ENCODE measurements at regions not wholly inside any gene's neighbourhood (a gene's known extent, or its start where the extent isn't known, plus 50 kb on each side); places are given as distances from the start of the nearest gene placed in this dataset.
"Not testable (repeated sequence)": the region's sequence is repeated elsewhere in the genome, so short reads cannot be mapped to it uniquely, and the experiment has no call there.

DNA sequence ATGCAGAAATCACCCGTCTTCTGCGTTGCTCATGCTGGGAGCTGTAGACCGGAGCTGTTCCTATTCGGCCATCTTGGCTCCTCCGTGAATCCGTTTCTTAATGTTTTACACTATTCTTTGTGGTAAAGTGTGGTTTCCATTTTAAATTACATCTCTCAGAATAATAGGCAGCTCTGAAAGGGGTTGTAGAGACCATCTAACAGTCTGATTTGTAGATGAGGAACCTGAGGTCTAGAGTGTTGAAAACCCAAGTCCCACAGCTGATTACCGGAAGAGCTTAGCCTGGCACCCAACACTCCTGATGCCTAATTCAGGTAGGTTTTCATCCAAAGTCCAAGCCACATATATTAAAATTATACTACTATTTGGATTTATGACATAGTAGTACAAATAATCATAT lies 144.0 kb downstream of the LEPR start:
- in situ Hi-C loops (cut with HindIII; ENCODE audit: low pct_unique_long_range_greater_than_20kb, low sequenced_read_pairs): no loop called here
- DNase-seq (ENCODE audit: low read depth, low spot score): no peak

DNA sequence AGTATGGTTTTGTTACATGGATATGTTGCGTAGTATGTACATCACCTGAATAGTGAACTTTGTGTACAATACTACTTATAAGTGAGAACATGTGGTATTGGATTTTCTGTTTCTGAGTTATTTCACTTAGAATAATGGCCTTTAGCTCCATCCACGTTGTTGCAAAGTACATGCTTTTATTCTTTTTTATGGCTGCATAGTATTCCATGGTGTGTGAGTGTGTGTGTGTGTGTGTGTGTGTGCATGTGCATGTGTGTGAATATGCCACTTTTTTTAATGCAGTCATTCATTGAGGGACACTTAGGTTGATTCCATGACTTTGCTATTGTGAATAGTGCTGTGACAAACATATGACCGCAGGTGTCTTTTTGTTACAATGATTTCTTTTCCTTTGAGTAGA lies 147.8 kb downstream of the LEPR start:
- no peak for DNase-seq (ENCODE audit: low read depth, low spot score)
- in situ Hi-C loops (cut with HindIII; ENCODE audit: low pct_unique_long_range_greater_than_20kb, low sequenced_read_pairs): no loop called here

DNA sequence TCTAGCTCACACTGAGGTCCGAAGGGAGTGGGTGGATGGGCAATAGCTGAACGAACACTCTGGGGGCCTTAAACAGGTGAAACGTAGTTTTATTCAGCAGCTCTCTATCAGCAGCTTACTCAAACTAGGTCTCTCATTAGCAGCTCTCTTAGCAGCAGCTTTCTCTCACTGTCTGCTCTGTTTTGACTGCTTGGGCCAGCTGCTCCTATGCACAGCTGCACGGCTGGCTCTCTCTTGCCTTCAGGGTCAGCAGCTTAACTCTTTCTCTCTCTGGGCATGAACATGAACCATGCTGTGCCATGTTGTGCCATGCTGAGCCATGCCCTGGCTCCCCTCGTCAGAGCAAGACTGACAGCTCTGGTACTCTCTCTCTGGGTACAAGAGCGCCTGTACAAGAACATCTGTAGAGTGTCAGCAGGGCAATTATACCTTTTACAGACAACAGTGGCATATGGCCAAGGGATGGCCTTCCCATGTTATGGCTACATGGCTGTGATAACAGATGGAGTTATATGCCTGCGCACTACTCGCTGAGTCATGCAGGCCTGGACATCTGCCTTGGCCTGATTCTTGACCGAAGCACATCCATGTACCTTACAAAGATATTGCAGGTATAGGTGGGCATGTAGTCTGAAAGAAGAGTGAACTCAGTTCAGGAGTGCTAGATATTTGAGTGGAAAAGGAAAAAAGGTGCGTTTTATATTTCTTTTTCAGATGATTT lies 152.4 kb downstream of the LEPR start:
- DNase-seq (ENCODE audit: low read depth, low spot score): no peak
- in situ Hi-C loops (cut with HindIII; ENCODE audit: low pct_unique_long_range_greater_than_20kb, low sequenced_read_pairs): no loop called here

DNA sequence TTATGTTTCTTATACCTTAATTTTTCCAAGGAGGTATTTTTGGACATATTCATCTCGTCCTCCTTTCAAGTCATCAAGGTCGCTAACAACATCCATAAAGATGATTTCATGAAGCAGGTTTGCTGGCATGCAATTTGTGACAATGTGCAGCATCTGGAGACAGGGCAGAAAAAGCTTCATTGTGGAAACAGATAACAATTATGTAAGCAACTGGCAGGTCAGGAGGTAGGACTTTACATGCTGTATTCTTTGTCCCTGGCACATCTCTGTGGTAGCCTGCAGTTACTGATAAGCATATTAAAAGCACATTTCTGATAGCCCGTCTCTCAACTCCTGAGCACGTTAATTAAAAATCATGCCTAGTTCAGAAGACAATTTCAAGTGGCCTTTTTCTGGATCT lies 156.8 kb downstream of the LEPR start:
- in situ Hi-C loops (cut with HindIII; ENCODE audit: low pct_unique_long_range_greater_than_20kb, low sequenced_read_pairs): no loop called here
- DNase-seq (ENCODE audit: low read depth, low spot score): no peak

DNA sequence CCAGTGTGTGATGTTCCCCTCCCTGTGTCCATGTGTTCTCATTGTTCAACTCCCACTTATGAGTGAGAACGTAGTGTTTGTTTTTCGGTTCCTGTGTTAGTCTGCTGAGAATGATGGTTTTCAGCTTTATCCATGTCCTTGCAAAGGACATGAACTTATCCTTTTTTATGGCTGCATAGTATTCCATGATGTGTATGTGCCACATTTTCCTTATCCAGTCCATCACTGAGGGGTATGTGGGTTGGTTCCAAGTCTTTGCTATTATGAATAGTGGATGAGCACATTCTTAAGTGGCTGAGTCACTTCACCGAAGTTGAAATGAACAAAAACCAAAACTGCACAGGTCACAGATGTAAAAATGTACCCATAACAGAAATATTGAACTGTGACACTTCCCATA lies 157.5 kb downstream of the LEPR start:
- DNase-seq (ENCODE audit: low read depth, low spot score); in situ Hi-C loops (cut with HindIII; ENCODE audit: low pct_unique_long_range_greater_than_20kb, low sequenced_read_pairs): not testable (repeated sequence)

DNA sequence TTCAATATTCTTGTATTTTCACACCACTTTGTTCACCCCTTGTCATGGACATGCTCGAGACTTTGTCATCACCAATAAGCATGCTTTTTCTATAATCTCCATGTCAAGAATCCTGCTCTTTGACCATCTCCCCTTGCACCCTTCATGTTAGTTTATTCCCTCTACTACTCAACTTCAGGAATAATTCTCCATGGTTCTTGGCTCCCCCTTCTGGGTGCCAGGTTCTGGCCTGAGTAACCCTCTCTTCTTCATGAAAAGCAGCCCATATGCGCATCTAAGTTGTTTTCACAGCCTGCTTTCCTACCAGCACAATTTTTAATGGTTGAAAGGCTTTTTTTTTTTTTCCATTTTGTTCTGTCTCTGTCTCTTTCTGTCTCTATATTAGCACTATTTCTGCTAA lies 160.7 kb downstream of the LEPR start:
- DNase-seq (ENCODE audit: low read depth, low spot score): no peak
- in situ Hi-C loops (cut with HindIII; ENCODE audit: low pct_unique_long_range_greater_than_20kb, low sequenced_read_pairs): no loop called here

DNA sequence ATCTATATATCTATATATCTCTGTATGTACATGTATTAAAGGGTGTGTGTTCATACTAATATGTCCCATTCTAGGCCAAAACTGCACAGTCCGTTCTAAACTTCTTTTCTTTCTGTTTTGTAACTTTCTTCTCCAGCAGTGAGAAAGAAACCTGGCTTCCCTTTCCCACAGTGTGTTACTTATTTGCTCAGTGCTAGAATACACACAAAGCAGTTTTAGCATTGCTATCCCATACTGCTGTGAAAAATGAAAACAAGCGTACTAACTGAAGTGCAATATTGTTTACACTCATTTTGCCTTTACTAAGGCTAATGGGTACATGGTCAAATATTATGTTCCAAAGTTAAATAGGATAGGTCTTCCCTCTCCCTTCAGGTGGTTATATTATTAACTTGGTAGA lies 163.9 kb downstream of the LEPR start:
- DNase-seq (ENCODE audit: low read depth, low spot score): no peak
- in situ Hi-C loops (cut with HindIII; ENCODE audit: low pct_unique_long_range_greater_than_20kb, low sequenced_read_pairs): no loop called here

DNA sequence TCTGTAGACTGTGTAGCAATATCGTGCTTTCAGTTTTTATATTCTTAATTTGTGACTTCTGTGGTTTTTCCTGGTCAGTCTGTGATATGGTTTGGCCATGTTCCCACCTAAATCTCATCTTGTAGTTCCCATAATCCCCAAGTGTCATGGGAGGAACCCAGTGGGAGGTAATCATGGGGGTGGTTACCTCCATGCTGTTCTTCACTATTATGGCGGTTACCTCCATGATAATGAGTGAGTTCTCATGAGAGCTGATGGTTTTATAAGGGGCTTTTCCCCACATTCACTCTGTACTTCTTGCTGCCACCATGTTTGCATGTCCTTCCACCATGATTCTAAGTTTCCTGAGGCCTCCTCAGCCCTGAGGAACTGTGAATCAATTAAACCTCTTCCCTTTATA lies 169.8 kb downstream of the LEPR start:
- DNase-seq (ENCODE audit: low read depth, low spot score): no peak
- in situ Hi-C loops (cut with HindIII; ENCODE audit: low pct_unique_long_range_greater_than_20kb, low sequenced_read_pairs): no loop called here

DNA sequence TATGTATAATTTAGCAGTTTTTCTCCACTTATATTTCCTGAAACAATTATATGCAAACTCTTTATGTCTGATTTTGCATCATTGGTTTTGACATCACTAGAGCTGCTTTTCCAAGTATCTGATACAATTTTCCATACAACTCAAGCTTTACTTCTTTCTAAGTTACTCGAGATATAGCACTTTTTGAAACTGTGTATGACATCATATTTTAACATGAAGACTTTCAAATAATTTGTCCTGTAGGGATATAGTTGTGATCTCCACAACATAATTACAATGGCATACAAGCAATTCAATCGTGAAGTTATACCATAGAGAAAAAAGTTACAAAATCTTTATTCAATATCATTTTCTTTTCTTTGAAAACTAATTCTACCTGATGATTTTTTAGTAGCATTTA lies 173.0 kb downstream of the LEPR start:
- no peak for DNase-seq (ENCODE audit: low read depth, low spot score)
- in situ Hi-C loops (cut with HindIII; ENCODE audit: low pct_unique_long_range_greater_than_20kb, low sequenced_read_pairs): no loop called here

DNA sequence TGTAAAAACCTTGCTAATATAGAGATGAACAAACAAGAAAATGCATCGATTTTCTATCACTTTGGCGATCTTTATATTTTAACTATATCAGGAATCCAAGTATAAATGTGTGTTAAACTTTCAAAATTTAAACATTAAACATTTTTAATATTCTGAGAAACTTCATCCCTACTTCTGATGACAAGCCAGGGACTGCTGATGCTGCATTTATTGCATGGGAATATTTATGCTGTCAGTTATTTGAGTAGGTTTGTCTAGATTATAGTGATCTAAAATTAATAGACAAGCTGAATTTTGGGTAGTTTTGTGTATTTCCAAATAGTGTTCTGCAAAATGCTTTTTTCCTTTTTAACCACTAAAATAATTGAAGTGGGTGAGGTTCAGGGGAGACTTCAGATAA lies 175.3 kb downstream of the LEPR start:
- no peak for DNase-seq (ENCODE audit: low read depth, low spot score)
- in situ Hi-C loops (cut with HindIII; ENCODE audit: low pct_unique_long_range_greater_than_20kb, low sequenced_read_pairs): no loop called here

DNA sequence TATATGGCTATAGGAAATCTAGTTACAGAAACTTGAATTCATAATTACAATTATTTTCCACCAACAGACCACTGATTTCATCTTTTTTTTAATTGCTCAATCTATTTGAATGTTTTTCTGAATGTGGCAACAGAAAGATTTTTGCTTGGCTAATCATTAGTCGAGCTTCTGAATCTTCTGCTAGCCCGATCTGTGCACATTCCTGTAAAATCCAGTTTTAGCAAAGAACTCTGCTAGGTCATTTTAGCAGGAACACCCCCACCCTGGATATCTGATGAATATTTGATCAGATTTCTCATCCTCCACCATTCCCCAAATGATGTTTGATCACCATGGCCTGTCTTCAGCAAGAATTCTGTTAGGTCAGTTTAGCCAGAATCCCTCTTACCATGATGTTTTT lies 176.3 kb downstream of the LEPR start:
- in situ Hi-C loops (cut with HindIII; ENCODE audit: low pct_unique_long_range_greater_than_20kb, low sequenced_read_pairs): no loop called here
- DNase-seq (ENCODE audit: low read depth, low spot score): no peak

DNA sequence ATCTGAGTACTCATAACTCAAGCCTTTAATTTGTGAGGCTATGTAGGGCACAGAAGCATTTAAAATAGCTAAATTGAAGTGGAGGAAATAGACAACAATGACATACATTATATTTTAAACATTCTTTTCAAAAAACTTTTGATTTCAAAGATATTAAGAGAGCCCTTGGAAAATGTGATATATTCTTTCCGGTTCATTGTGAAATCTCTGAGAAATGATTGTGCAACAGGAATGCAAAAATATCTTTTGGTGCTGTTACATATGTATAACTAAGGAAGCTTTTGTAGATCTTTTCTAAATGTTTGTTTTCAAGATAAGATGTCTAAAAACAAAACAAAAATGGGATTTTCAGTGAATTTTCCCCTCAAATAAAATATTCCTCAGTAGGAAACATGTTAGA lies 185.2 kb downstream of the LEPR start:
- in situ Hi-C loops (cut with HindIII; ENCODE audit: low pct_unique_long_range_greater_than_20kb, low sequenced_read_pairs): no loop called here
- no peak for DNase-seq (ENCODE audit: low read depth, low spot score)

DNA sequence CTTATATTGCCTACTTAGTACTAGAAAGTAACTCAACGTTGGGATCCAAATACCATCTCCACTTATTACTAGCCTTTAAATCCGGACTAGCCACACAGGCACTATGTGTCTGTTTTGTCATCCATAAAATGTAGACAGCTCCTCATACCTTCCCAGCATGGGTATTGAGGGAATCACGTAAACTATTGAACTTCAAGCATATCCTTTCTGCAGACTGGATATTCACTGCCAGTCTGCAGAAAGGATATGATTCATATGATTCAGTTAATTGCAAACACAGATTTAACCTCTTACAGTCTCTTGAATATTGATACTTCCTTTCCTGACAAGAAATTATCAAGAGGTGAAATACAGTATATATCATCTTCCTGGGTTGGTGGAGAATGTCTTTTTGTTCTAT lies 186.0 kb downstream of the LEPR start:
- DNase-seq (ENCODE audit: low read depth, low spot score): no peak
- in situ Hi-C loops (cut with HindIII; ENCODE audit: low pct_unique_long_range_greater_than_20kb, low sequenced_read_pairs): no loop called here

DNA sequence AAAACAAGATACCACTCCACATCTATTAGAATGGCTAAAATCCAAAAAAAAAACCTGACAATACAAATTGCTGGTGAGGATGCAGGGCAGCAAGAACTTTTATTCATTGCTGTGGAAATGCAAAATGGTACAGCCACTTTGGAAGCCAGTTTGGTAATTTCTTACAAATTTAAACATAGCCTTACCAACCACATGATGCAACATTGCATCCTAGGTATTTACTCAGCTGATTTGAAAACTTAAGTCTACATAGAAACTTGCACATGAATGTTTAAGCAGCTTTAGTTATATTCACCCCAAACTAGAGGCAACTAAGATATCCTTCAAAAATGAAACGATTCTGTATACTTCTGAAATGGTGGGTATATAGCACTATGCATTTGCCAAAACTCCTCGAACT lies 178.8 kb upstream of the PDE4B start:
- no peak for DNase-seq (ENCODE audit: low read depth, low spot score)
- in situ Hi-C loops (cut with HindIII; ENCODE audit: low pct_unique_long_range_greater_than_20kb, low sequenced_read_pairs): no loop called here

DNA sequence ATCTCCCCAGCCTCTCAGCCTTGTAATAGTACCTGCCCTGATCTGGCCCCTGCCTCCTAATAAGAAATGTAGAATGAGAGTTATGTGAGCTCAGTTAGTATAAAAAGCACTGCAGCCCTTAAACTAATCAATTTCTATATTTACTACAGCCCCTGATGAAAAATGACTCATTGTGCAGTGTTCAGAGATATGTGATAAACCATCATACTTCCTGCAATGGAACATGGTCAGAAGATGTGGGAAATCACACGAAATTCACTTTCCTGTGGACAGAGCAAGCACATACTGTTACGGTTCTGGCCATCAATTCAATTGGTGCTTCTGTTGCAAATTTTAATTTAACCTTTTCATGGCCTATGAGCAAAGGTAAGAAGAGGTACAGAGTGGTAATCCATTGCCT lies 176.8 kb upstream of the PDE4B start:
- in situ Hi-C loops (cut with HindIII; ENCODE audit: low pct_unique_long_range_greater_than_20kb, low sequenced_read_pairs): no loop called here

DNA sequence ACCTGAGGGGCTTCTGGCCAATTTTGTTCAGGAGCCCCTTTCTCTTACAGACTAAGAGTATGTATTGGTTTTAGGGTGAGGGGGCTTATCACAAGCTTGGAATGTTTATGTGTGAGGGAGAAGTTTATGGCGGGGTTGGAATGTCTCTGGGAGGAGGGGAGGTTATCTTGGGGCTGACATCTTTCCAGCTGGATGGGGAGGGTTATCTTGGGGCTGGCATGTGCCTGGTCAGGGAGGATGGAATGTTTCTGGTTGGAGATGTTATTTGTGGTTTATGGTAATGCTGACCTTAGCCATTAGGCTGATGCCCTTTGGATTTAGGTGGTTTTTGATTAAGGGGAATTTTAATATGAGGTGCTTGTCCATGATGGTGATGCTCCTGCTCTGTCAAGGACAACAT lies 171.0 kb upstream of the PDE4B start:
- DNase-seq (ENCODE audit: low read depth, low spot score): not testable (repeated sequence)

More for the DNA sequence above, 176.8 kb upstream of the PDE4B start:
- no peak for DNase-seq (ENCODE audit: low read depth, low spot score)

DNA sequence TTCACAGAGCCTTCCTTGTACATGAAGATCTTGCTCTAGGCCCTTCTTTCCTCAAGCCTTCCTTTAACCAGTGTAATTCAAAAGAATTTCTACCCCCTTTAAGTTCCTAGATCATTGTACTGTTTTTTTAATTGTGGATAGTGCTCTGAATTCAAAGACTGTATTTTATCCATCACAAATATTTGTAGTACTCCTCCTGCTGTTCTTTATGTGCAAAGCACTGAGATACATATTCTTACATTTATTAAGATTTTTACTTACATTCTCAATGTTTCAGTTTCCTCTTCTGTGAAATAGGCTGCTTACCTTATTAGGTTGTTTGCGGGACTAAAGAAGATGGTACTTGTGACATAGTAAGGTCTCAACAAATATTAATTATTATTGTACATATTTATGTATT lies 168.8 kb upstream of the PDE4B start:
- in situ Hi-C loops (cut with HindIII; ENCODE audit: low pct_unique_long_range_greater_than_20kb, low sequenced_read_pairs): no loop called here
- no peak for DNase-seq (ENCODE audit: low read depth, low spot score)

More for the DNA sequence above, 171.0 kb upstream of the PDE4B start:
- in situ Hi-C loops (cut with HindIII; ENCODE audit: low pct_unique_long_range_greater_than_20kb, low sequenced_read_pairs): not testable (repeated sequence)

DNA sequence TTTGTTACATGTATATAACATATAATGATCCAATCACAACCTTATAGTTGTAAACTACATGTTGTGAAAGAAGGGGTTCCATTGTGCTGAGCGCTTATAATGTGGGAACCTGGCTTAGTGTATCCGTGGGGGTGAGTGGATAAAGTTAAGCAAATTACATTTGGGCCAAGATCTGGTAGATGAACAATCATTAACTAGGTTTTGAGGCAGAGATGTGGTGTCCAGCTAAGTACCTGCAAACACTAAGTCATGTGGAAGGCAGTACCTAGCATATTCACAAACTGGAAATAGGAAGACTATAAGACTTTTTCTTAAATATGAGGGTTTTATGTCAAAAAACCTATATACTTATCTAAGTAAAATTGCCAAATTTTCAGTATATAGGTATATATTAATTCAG lies 167.2 kb upstream of the PDE4B start:
- in situ Hi-C loops (cut with HindIII; ENCODE audit: low pct_unique_long_range_greater_than_20kb, low sequenced_read_pairs): no loop called here
- no peak for DNase-seq (ENCODE audit: low read depth, low spot score)

DNA sequence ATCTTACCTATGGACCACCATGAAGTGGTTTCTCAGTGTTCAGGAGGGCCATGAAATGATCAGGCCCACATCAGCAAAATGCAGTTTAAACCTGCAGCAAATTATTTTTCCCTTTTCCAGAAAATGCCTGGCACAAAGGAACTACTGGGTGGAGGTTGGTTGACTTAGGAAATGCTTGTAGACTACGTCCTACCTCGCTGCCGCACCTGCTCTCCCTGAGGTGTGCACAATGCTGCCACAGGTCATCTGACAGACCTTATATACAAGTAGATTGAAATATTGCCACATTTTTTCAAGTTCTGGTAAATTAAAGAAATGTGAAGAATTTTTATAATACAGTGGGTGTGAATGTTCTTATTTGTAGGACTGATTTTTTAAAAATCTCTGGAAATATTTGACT lies 166.7 kb upstream of the PDE4B start:
- DNase-seq (ENCODE audit: low read depth, low spot score): no peak
- in situ Hi-C loops (cut with HindIII; ENCODE audit: low pct_unique_long_range_greater_than_20kb, low sequenced_read_pairs): no loop called here

DNA sequence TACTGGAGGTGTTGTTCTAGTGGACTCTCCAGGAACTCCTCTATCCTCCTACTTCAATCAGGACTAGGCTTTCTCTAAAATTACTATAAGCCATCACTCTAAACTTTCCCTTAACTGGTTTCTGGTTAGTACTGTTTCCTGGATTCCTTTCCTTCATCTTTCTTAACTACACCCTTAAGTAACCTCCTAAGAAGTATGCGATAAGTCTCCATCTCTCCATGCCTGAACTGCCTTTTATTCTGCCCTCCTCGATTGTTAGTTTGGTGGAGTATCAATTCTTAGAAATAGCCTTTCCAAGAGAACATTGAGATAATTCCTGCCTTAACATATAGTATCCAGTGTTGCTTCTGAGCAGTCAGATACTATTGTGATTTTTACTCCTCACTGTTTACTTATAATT lies 162.9 kb upstream of the PDE4B start:
- DNase-seq (ENCODE audit: low read depth, low spot score): no peak
- in situ Hi-C loops (cut with HindIII; ENCODE audit: low pct_unique_long_range_greater_than_20kb, low sequenced_read_pairs): no loop called here

Data from SK-MEL-5 (cell line).